Gastroesophageal sphincter (tissue), 4 donors: ENCODE measurements at regions not wholly inside any gene's neighbourhood (a gene's known extent, or its start where the extent isn't known, plus 50 kb on each side); places are given as distances from the start of the nearest gene placed in this dataset.

ENCODE experiments used
- ATAC-seq: fragments of 150-250 bp; one replicate; pipeline ENCODE4 v1.9.1; 2016; ENCODE audit warnings: mild to moderate bottlenecking, moderate library complexity
- H3K27ac ChIP-seq, 4 donors: fragments of 200-600 bp; sonication (generic) in 3 of 4; 1 replicate in 3 of 4; 2 replicates in 1 of 4; pipeline ENCODE4 v1.5.1; 2016 to 2019
- H3K27me3 ChIP-seq: fragments of 200-600 bp; sonication (generic); one replicate; pipeline ENCODE4 v1.5.1; 2019
- H3K36me3 ChIP-seq, 2 donors: fragments of 200-600 bp; sonication (generic); one replicate each; pipeline ENCODE4 v1.5.1; 2019; ENCODE audit warnings: control low read depth in 1 of 2
- H3K4me1 ChIP-seq, 3 donors: fragments of 200-600 bp; sonication (generic); 1 replicate in 2 of 3; 2 replicates in 1 of 3; pipeline ENCODE4 v1.5.1; 2016 to 2019; ENCODE audit warnings: control low read depth in 2 of 3
- H3K4me3 ChIP-seq, 2 donors: fragments of 200-600 bp; sonication (generic); one replicate each; pipeline ENCODE4 v1.5.1; 2019; ENCODE audit warnings: mild to moderate bottlenecking in 1 of 2, moderate library complexity in 1 of 2
- H3K9me3 ChIP-seq, 3 donors: fragments of 200-600 bp; sonication (generic); one replicate each; pipeline ENCODE4 v1.5.1; 2017 to 2019; ENCODE audit warnings: control low read depth in 2 of 3
- CTCF ChIP-seq, 4 experiments: fragments of 200-600 bp in 2 of 4; fragments of 450-650 bp in 2 of 4; sonication (generic) in 1 of 4; IDR thresholded peaks; one replicate each; pipeline ENCODE4 v1.5.1; 2017 to 2019; ENCODE audit warnings: antibody characterized with exemption in 4 of 4, mild to moderate bottlenecking in 2 of 4, moderate library complexity in 2 of 4
- EP300 ChIP-seq: sonication (generic); formaldehyde crosslinking; IDR thresholded peaks from one replicate; pipeline ENCODE4 v1.6.1; 2017; ENCODE audit warnings: antibody characterized with exemption, mild to moderate bottlenecking
- POLR2A ChIP-seq, 2 donors: fragments of 450-650 bp; IDR thresholded peaks; one replicate each; pipeline ENCODE4 v1.6.1; 2017; ENCODE audit warnings: antibody characterized with exemption in 2 of 2, mild to moderate bottlenecking in 2 of 2, moderate library complexity in 1 of 2
- POLR2AphosphoS5 ChIP-seq: sonication (generic); formaldehyde crosslinking; IDR thresholded peaks from one replicate; pipeline ENCODE4 v1.6.1; 2017; ENCODE audit warnings: antibody characterized with exemption
- WGBS, 2 donors: methylation state at CpG; one replicate each; pipeline ENCODE4 v1.1.5; 2018; ENCODE audit warnings: low coverage in 1 of 2; 5-methylcytosine and 5-hydroxymethylcytosine counted together

GRCh38 chr16:10232757-10233156, 50.5 kb upstream of the GRIN2A start:
- TF ChIP-seq CTCF (IDR thresholded peaks at IDR 0.05) (no peak), EP300 (no peak), POLR2AphosphoS5 (no peak), POLR2A (IDR thresholded peaks at IDR 0.05) (no peak)
- Histone ChIP-seq H3K4me1 (no peaks in the 10 kb centered on the region), H3K27me3 (peaks cover 22% of the 10 kb centered on the region), H3K4me3 (no peak overlapping the region), H3K27ac (no peak overlapping the region), H3K36me3 (no peaks in the 10 kb centered on the region), H3K9me3 (peaks cover 0 to 23% (median 0%) of the 10 kb centered on the region in 3 donors)
- ATAC-seq, result no peak
- WGBS, 2 donors, result 83 to 100% methylated on average over 1 of the region's 1 CpG

GRCh38 chr16:10239640-10240039, 57.4 kb upstream of the GRIN2A start:
- no peak for ATAC-seq

GRCh38 chr16:10240854-10241613, 58.8 kb upstream of the GRIN2A start:
- 71 to 74% methylated on average over 6 to 7 of the region's 7 CpGs for WGBS, 2 donors
- Histone ChIP-seq H3K27me3 (peaks cover 40% of the 10 kb centered on the region), H3K4me1 (no peaks in the 10 kb centered on the region), H3K9me3 (no peaks in the 10 kb centered on the region), H3K36me3 (no peaks in the 10 kb centered on the region), H3K4me3 (no peak overlapping the region), H3K27ac (no peak overlapping the region)
- TF ChIP-seq POLR2A (IDR thresholded peaks at IDR 0.05), result no peak
- TF ChIP-seq EP300, result no peak
- TF ChIP-seq CTCF (IDR thresholded peaks at IDR 0.05), result no peak
- no peak for TF ChIP-seq POLR2AphosphoS5
- no peak for ATAC-seq

More at GRCh38 chr16:10239640-10240039, 57.4 kb upstream of the GRIN2A start:
- H3K4me3 ChIP-seq, result no peak overlapping the region
- no peak overlapping the region for H3K27ac ChIP-seq
- H3K36me3 ChIP-seq, result no peaks in the 10 kb centered on the region
- no peaks in the 10 kb centered on the region for H3K9me3 ChIP-seq
- peaks cover 38% of the 10 kb centered on the region for H3K27me3 ChIP-seq
- H3K4me1 ChIP-seq, result no peaks in the 10 kb centered on the region
- TF ChIP-seq POLR2AphosphoS5 (no peak), POLR2A (IDR thresholded peaks at IDR 0.05) (no peak), EP300 (no peak), CTCF (IDR thresholded peaks at IDR 0.05) (no peak)
- 60 to 67% methylated on average over 5 to 8 of the region's 8 CpGs for WGBS, 2 donors

- Histone ChIP-seq H3K4me3 (no peak overlapping the region), H3K4me1 (no peaks in the 10 kb centered on the region), H3K9me3 (no peaks in the 10 kb centered on the region), H3K36me3 (no peaks in the 10 kb centered on the region), H3K27ac (no peak overlapping the region), H3K27me3 (peaks cover 40% of the 10 kb centered on the region)
- TF ChIP-seq CTCF (IDR thresholded peaks at IDR 0.05) (no peak), POLR2A (IDR thresholded peaks at IDR 0.05) (no peak), EP300 (no peak), POLR2AphosphoS5 (no peak)
- no CpG with 5 or more reads among the region's 2 CpGs for WGBS, 2 donors
- ATAC-seq, result no peak
Measured at GRCh38 chr16:10242097-10242496, 59.9 kb upstream of the GRIN2A start.

GRCh38 chr16:10242916-10243315, 60.7 kb upstream of the GRIN2A start:
- Histone ChIP-seq H3K4me3 (no peak overlapping the region), H3K27ac (no peak overlapping the region), H3K36me3 (no peaks in the 10 kb centered on the region), H3K27me3 (peaks cover 40% of the 10 kb centered on the region), H3K4me1 (no peaks in the 10 kb centered on the region), H3K9me3 (no peaks in the 10 kb centered on the region)
- TF ChIP-seq POLR2AphosphoS5, result no peak
- TF ChIP-seq POLR2A (IDR thresholded peaks at IDR 0.05), result no peak
- no peak for TF ChIP-seq EP300
- TF ChIP-seq CTCF (IDR thresholded peaks at IDR 0.05), result no peak
- no peak for ATAC-seq
- 82 to 93% methylated on average over 2 to 5 of the region's 6 CpGs for WGBS, 2 donors
